ENCODE measurements at regions not wholly inside any gene's neighbourhood (a gene's known extent, or its start where the extent isn't known, plus 50 kb on each side); places are given as distances from the start of the nearest gene placed in this dataset.

- no peak overlapping the region for H3K4me3 ChIP-seq (ENCODE audit: low read depth in 1 of 3, low read length in 3 of 3)
- WGBS = 90% methylated on average over 7 of the region's 7 CpGs
- no peak for DNase-seq (ENCODE audit: low spot score)
- no peaks in the 10 kb centered on the region for H3K27me3 ChIP-seq (ENCODE audit: control insufficient read depth in 4 of 4, insufficient read depth in 4 of 4, low read length in 3 of 4)
- H3K27ac ChIP-seq (ENCODE audit: low read depth in 1 of 2, low read length in 2 of 2) = no peak overlapping the region
- TF ChIP-seq HNF4G (IDR thresholded peaks at IDR 0.05) (no peak), SP1 (IDR thresholded peaks at IDR 0.05) (no peak), FOXA2 (IDR thresholded peaks at IDR 0.05) (no peak), TAF1 (conservative IDR thresholded peaks at IDR 0.05) (no peak), CTCF (IDR thresholded peaks at IDR 0.05; ENCODE audit: low read depth, low read length, missing input control) (no peak)
- no peaks in the 10 kb centered on the region for H3K4me1 ChIP-seq (ENCODE audit: control insufficient read depth in 4 of 4, insufficient read depth in 4 of 4, low read length in 3 of 4)
- H3K9me3 ChIP-seq (ENCODE audit: control insufficient read depth in 4 of 4, low read length in 3 of 4) = no peaks in the 10 kb centered on the region
- no peak overlapping the region for H3K9ac ChIP-seq (ENCODE audit: low read depth in 1 of 2, low read length in 2 of 2)
- no peaks in the 10 kb centered on the region for H3K36me3 ChIP-seq (ENCODE audit: control insufficient read depth in 4 of 4, insufficient read depth in 3 of 4, low read depth in 1 of 4, low read length in 3 of 4)
These were observed 140.5 kb upstream of the PLET1 start for GRCh38 chr11:112401036-112401769.

DNA sequence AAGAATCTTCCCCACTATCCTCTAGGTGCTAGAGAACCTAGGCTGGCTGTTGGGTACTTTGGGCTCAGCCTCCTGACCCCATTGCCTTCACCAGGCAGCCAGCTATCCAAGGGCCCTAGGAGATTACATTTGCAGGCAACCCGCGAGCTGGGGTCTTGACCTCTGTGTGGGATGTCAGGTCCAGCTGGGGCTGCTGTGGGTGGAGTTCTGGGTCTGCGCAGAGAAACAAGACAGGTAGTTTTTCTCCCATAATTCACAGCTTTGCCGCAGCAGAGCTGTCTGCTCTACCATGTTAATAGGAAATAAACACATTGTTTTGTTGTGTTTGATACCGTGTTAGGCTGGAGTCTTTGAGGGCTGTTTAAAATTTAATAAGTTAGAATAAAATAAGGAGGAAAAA lies 142.8 kb upstream of the PLET1 start:
- Histone ChIP-seq H3K36me3 (ENCODE audit: control insufficient read depth in 4 of 4, insufficient read depth in 3 of 4, low read depth in 1 of 4, low read length in 3 of 4) (no peaks in the 10 kb centered on the region), H3K27me3 (ENCODE audit: control insufficient read depth in 4 of 4, insufficient read depth in 4 of 4, low read length in 3 of 4) (no peaks in the 10 kb centered on the region), H3K4me1 (ENCODE audit: control insufficient read depth in 4 of 4, insufficient read depth in 4 of 4, low read length in 3 of 4) (no peaks in the 10 kb centered on the region), H3K4me3 (ENCODE audit: low read depth in 1 of 3, low read length in 3 of 3) (no peak overlapping the region), H3K9ac (ENCODE audit: low read depth in 1 of 2, low read length in 2 of 2) (no peak overlapping the region), H3K9me3 (ENCODE audit: control insufficient read depth in 4 of 4, low read length in 3 of 4) (no peaks in the 10 kb centered on the region), H3K27ac (ENCODE audit: low read depth in 1 of 2, low read length in 2 of 2) (no peak overlapping the region)
- no peak for TF ChIP-seq SP1 (IDR thresholded peaks at IDR 0.05)
- TF ChIP-seq, protein P1, sequence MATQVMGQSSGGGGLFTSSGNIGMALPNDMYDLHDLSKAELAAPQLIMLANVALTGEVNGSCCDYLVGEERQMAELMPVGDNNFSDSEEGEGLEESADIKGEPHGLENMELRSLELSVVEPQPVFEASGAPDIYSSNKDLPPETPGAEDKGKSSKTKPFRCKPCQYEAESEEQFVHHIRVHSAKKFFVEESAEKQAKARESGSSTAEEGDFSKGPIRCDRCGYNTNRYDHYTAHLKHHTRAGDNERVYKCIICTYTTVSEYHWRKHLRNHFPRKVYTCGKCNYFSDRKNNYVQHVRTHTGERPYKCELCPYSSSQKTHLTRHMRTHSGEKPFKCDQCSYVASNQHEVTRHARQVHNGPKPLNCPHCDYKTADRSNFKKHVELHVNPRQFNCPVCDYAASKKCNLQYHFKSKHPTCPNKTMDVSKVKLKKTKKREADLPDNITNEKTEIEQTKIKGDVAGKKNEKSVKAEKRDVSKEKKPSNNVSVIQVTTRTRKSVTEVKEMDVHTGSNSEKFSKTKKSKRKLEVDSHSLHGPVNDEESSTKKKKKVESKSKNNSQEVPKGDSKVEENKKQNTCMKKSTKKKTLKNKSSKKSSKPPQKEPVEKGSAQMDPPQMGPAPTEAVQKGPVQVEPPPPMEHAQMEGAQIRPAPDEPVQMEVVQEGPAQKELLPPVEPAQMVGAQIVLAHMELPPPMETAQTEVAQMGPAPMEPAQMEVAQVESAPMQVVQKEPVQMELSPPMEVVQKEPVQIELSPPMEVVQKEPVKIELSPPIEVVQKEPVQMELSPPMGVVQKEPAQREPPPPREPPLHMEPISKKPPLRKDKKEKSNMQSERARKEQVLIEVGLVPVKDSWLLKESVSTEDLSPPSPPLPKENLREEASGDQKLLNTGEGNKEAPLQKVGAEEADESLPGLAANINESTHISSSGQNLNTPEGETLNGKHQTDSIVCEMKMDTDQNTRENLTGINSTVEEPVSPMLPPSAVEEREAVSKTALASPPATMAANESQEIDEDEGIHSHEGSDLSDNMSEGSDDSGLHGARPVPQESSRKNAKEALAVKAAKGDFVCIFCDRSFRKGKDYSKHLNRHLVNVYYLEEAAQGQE (IDR thresholded peaks at IDR 0.05) = no peak
- TF ChIP-seq EGR1 (IDR thresholded peaks at IDR 0.05; ENCODE audit: low read depth in 2 of 2) = no peak
- no peak for TF ChIP-seq HNF4A (conservative IDR thresholded peaks at IDR 0.05)
- TF ChIP-seq, protein P2, sequence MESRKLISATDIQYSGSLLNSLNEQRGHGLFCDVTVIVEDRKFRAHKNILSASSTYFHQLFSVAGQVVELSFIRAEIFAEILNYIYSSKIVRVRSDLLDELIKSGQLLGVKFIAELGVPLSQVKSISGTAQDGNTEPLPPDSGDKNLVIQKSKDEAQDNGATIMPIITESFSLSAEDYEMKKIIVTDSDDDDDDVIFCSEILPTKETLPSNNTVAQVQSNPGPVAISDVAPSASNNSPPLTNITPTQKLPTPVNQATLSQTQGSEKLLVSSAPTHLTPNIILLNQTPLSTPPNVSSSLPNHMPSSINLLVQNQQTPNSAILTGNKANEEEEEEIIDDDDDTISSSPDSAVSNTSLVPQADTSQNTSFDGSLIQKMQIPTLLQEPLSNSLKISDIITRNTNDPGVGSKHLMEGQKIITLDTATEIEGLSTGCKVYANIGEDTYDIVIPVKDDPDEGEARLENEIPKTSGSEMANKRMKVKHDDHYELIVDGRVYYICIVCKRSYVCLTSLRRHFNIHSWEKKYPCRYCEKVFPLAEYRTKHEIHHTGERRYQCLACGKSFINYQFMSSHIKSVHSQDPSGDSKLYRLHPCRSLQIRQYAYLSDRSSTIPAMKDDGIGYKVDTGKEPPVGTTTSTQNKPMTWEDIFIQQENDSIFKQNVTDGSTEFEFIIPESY (IDR thresholded peaks at IDR 0.05) = no peak
- DNase-seq (ENCODE audit: low spot score) = no peak
- WGBS = 89% methylated on average over 5 of the region's 5 CpGs

DNA sequence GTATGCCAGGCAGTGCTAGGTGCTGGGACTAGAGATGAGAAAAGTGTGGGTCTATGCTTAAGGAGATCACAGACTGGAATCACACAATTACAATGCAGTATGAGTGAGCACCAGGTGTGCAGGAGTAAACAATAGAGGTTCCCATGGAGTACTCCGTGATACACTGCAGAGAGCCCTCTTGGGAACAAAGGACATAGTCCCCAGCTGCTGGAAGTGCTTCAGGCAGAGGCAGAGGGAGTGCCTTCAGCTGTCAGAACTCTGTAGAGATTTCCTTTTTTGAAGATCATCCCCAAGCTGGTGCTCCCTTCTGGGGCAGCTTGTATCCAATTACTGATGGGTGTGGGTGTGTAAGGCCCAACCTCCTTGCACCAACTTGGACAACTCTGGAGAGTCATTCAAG lies 143.5 kb upstream of the PLET1 start:
- Histone ChIP-seq H3K4me1 (ENCODE audit: control insufficient read depth in 4 of 4, insufficient read depth in 4 of 4, low read length in 3 of 4) (no peaks in the 10 kb centered on the region), H3K9me3 (ENCODE audit: control insufficient read depth in 4 of 4, low read length in 3 of 4) (no peaks in the 10 kb centered on the region), H3K4me3 (ENCODE audit: low read depth in 1 of 3, low read length in 3 of 3) (no peak overlapping the region), H3K9ac (ENCODE audit: low read depth in 1 of 2, low read length in 2 of 2) (no peak overlapping the region), H3K27me3 (ENCODE audit: control insufficient read depth in 4 of 4, insufficient read depth in 4 of 4, low read length in 3 of 4) (no peaks in the 10 kb centered on the region), H3K27ac (ENCODE audit: low read depth in 1 of 2, low read length in 2 of 2) (no peak overlapping the region), H3K36me3 (ENCODE audit: control insufficient read depth in 4 of 4, insufficient read depth in 3 of 4, low read depth in 1 of 4, low read length in 3 of 4) (no peaks in the 10 kb centered on the region)
- 78% methylated on average over 1 of the region's 1 CpG for WGBS
- DNase-seq (ENCODE audit: low spot score) = no peak
- TF ChIP-seq, protein P1 (IDR thresholded peaks at IDR 0.05) = no peak
- TF ChIP-seq SP1 (IDR thresholded peaks at IDR 0.05) (no peak), RXRA (IDR thresholded peaks at IDR 0.05) (no peak), CTCF (IDR thresholded peaks at IDR 0.05; ENCODE audit: low read depth, low read length, missing input control) (no peak), HNF4A (conservative IDR thresholded peaks at IDR 0.05) (no peak), YY1 (IDR thresholded peaks at IDR 0.05) (no peak)

All from liver (tissue), 8 donors.